Osteocyte (in vitro differentiated cells): ENCODE measurements at regions not wholly inside any gene's neighbourhood (a gene's known extent, or its start where the extent isn't known, plus 50 kb on each side); places are given as distances from the start of the nearest gene placed in this dataset.

ENCODE experiments used
- DNase-seq: peaks from one replicate; pipeline ENCODE4 v3.0.0; 2021; ENCODE audit warnings: mixed read lengths; ENCODE audit not compliant: unreplicated experiment; ENCODE audit errors: extremely low spot score
- H3K27ac Mint-ChIP-seq: one replicate; pipeline ENCODE4 v1.8.0; 2021; ENCODE audit warnings: mild to moderate bottlenecking, mixed read lengths; ENCODE audit not compliant: unreplicated experiment
- H3K27me3 Mint-ChIP-seq: one replicate; pipeline ENCODE4 v1.8.0; 2021; ENCODE audit warnings: mixed read lengths; ENCODE audit not compliant: unreplicated experiment
- H3K36me3 Mint-ChIP-seq: one replicate; pipeline ENCODE4 v1.8.0; 2021; ENCODE audit warnings: mixed read lengths; ENCODE audit not compliant: unreplicated experiment
- H3K4me1 Mint-ChIP-seq: one replicate; pipeline ENCODE4 v1.8.0; 2021; ENCODE audit warnings: mixed read lengths; ENCODE audit not compliant: unreplicated experiment
- H3K4me3 Mint-ChIP-seq: one replicate; pipeline ENCODE4 v1.8.0; 2021; ENCODE audit warnings: mild to moderate bottlenecking, moderate library complexity, mixed read lengths; ENCODE audit not compliant: unreplicated experiment
- H3K9me3 Mint-ChIP-seq: one replicate; pipeline ENCODE4 v1.8.0; 2021; ENCODE audit warnings: mixed read lengths; ENCODE audit not compliant: unreplicated experiment
- TF ChIP-seq, protein P1 (sequence below): fragments of 200-600 bp; sonication (generic); IDR thresholded peaks from 2 replicates; pipeline ENCODE4 v1.5.0; 2021; ENCODE audit warnings: antibody characterized with exemption, mild to moderate bottlenecking, moderate library complexity

DNA sequence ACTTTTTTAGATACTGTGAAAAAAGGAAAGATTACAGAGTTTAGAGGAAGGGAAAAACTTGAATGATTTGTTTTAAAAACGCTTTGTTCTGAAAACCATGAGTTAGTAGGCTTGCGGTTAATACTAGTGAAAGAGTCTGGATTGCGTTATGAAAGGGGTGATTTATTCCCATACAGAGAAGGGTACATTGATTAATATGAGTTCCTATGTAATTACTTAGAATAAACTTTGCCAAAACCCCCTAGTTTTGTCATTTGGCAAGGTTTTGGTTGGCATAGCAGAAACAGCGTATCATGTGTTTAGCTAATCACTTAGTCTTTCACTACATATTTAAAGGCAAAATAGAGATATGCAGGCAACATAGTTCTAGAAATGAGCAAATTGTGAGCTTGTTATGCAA, 91.2 kb upstream of the POT1 start:
- H3K9me3 Mint-ChIP-seq = no peaks in the 10 kb centered on the region
- no peak for DNase-seq
- no peaks in the 10 kb centered on the region for H3K4me1 Mint-ChIP-seq
- no peaks in the 10 kb centered on the region for H3K36me3 Mint-ChIP-seq
- no peak overlapping the region for H3K27ac Mint-ChIP-seq
- TF ChIP-seq, protein P1, sequence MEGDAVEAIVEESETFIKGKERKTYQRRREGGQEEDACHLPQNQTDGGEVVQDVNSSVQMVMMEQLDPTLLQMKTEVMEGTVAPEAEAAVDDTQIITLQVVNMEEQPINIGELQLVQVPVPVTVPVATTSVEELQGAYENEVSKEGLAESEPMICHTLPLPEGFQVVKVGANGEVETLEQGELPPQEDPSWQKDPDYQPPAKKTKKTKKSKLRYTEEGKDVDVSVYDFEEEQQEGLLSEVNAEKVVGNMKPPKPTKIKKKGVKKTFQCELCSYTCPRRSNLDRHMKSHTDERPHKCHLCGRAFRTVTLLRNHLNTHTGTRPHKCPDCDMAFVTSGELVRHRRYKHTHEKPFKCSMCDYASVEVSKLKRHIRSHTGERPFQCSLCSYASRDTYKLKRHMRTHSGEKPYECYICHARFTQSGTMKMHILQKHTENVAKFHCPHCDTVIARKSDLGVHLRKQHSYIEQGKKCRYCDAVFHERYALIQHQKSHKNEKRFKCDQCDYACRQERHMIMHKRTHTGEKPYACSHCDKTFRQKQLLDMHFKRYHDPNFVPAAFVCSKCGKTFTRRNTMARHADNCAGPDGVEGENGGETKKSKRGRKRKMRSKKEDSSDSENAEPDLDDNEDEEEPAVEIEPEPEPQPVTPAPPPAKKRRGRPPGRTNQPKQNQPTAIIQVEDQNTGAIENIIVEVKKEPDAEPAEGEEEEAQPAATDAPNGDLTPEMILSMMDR = no peak
- H3K27me3 Mint-ChIP-seq = peaks cover 8% of the 10 kb centered on the region
- H3K4me3 Mint-ChIP-seq = no peak overlapping the region

DNA sequence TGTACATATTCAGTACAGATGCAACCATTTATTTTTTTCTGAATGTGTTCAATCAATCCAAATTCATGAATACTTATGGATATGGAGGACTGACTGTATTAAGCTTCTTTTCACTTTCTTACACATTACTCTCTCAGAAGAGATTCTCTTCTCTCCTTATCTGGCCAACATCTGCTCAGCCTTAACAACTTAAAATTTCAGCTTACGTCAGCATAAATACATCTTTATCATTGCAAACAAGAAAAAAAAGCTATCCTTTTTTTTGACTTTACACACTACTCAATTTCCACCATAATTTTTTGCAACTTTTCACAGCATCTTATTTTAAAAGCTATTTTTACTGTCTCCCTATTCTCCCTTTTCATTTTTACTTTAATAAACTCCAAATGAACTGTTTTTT, 80.9 kb upstream of the POT1 start:
- H3K9me3 Mint-ChIP-seq = no peaks in the 10 kb centered on the region
- no peak overlapping the region for H3K4me3 Mint-ChIP-seq
- TF ChIP-seq, protein P1 = no peak
- H3K4me1 Mint-ChIP-seq = no peaks in the 10 kb centered on the region
- H3K27me3 Mint-ChIP-seq = peaks cover 7% of the 10 kb centered on the region
- H3K27ac Mint-ChIP-seq = no peak overlapping the region
- no peak for DNase-seq
- no peaks in the 10 kb centered on the region for H3K36me3 Mint-ChIP-seq

GRCh38 chr7:124996778-124997177, 67.2 kb upstream of the POT1 start:
- no peak overlapping the region for H3K4me3 Mint-ChIP-seq
- no peak overlapping the region for H3K27ac Mint-ChIP-seq
- H3K27me3 Mint-ChIP-seq = peaks cover 2% of the 10 kb centered on the region
- TF ChIP-seq, protein P1 = no peak
- H3K4me1 Mint-ChIP-seq = peaks cover 1% of the 10 kb centered on the region
- no peaks in the 10 kb centered on the region for H3K36me3 Mint-ChIP-seq
- DNase-seq = no peak
- H3K9me3 Mint-ChIP-seq = no peaks in the 10 kb centered on the region

DNA sequence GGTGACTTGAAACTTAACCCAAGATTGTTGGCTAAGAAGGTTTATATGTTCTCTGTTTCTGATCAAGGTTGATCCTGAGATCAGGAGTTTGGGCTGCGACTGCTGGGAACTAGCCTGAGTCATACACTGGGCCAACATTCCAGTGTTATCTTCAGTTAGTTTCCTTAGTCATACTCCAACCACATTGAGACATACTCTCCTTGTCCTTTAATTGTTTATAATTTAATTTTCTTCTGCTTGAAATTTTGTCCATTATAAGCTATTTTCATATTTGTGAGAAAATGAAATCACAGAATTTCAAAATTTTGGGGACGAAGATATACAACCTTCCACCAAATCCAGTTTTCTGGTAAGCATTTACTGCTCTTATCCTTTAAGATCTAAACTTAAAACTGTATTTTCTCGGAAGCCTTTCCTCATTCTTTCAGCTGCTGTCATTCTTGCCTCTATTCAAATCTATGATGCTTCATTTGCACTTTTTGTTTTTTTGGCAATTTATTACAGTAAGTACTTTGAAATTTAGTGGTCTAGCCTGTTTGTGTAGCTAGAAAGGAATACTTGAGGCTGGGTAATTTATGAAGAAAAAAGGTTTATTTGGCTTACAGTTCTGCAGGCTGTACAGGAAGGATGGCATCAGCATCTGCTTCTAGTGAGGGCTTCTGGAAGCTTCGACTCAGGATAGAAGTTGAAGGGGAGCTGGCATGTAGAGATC, 63.4 kb upstream of the POT1 start:
- H3K4me3 Mint-ChIP-seq = no peak overlapping the region
- H3K36me3 Mint-ChIP-seq = no peaks in the 10 kb centered on the region
- DNase-seq = no peak
- TF ChIP-seq, protein P1 = no peak
- peaks cover 1% of the 10 kb centered on the region for H3K4me1 Mint-ChIP-seq
- H3K27ac Mint-ChIP-seq = no peak overlapping the region
- no peaks in the 10 kb centered on the region for H3K9me3 Mint-ChIP-seq
- H3K27me3 Mint-ChIP-seq = no peaks in the 10 kb centered on the region

GRCh38 chr7:124989911-124990310, 60.3 kb upstream of the POT1 start:
- no peak for DNase-seq
- H3K27ac Mint-ChIP-seq = no peak overlapping the region
- H3K27me3 Mint-ChIP-seq = peaks cover 10% of the 10 kb centered on the region
- no peaks in the 10 kb centered on the region for H3K36me3 Mint-ChIP-seq
- TF ChIP-seq, protein P1 = no peak
- no peak overlapping the region for H3K4me3 Mint-ChIP-seq
- H3K4me1 Mint-ChIP-seq = peaks cover 1% of the 10 kb centered on the region
- no peaks in the 10 kb centered on the region for H3K9me3 Mint-ChIP-seq
